HG02970 (cell line): ENCODE measurements at regions not wholly inside any gene's neighbourhood (a gene's known extent, or its start where the extent isn't known, plus 50 kb on each side); places are given as distances from the start of the nearest gene placed in this dataset.
"Not testable (repeated sequence)": the region's sequence is repeated elsewhere in the genome, so short reads cannot be mapped to it uniquely, and the experiment has no call there.

ENCODE experiments used
- ATAC-seq: cut with Tn5 transposase; IDR thresholded peaks from one replicate; pipeline ENCODE4 v1.9.1; 2021; ENCODE audit warnings: mild to moderate bottlenecking, moderate library complexity, moderate number of reproducible peaks; ENCODE audit not compliant: unreplicated experiment, low FRiP score

GRCh38 chr7:79598351-79598750, 144.9 kb upstream of the MAGI2 start:
- no peak for ATAC-seq

DNA sequence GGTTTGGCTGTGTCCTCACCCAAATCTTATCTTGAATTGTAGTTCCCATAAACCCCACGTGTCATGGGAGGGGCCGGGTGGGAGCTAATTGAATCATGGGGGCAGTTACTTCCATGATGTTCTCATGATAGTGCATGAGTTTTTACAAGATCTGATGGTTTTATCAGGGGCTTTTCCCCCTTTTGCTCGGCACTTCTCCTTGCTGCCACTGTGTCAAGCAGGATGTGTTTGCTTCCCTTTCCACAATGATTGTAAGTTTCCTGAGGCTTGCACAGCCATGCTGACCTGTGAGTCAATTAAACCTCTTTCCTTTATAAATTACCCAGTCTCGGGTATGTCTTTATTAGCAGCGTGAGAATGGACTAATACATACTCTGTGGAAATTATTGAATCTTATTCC, 141.2 kb upstream of the MAGI2 start:
- not testable (repeated sequence) for ATAC-seq

DNA sequence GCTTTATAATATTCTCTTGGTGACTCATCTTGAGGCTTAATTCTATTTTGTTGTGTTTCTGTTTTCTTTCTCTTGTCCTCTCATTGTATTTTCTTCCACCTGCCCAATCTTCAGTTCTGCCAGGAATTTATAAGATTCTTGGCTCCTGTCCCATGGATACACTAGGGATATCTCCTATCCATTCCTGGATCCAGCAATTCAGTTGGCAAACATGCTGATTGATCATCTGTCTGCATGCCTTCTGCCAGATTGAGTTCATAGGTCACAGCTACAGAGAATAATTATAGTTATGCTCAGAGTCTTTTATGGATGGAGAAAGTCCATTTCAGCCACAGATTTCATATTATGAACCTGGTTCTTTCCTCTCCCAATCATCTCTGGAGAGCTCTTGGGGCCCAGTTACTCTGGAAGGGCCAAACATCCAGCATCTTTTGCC, 140.4 kb upstream of the MAGI2 start:
- ATAC-seq, result no peak

GRCh38 chr7:79590916-79591623, 137.6 kb upstream of the MAGI2 start:
- no peak for ATAC-seq

- no peak for ATAC-seq
These were observed 136.9 kb upstream of the MAGI2 start for GRCh38 chr7:79590391-79590790.

GRCh38 chr7:79570903-79571302, 117.4 kb upstream of the MAGI2 start:
- no peak for ATAC-seq

GRCh38 chr7:79563821-79564522, 110.5 kb upstream of the MAGI2 start:
- no peak for ATAC-seq

DNA sequence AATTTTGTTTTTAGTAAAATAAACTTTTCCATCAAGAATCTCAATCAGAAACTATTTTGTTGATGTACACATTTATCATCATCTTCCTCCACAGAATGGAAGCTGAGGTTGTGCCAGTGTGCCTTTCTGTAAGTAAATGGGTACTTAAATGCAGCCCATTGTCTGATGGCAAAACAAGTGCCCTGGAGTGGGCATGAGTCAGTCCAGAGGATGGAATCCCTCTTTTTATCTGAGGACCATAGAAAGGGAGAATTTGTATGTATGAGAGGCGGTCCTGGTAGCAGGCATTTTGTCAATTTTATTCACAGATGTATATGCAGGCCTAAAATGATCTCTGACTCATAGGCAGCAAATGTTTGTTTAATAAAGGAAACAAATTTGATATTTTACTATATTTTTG, 102.1 kb upstream of the MAGI2 start:
- no peak for ATAC-seq

GRCh38 chr7:79553811-79554555, 100.5 kb upstream of the MAGI2 start:
- no peak for ATAC-seq

DNA sequence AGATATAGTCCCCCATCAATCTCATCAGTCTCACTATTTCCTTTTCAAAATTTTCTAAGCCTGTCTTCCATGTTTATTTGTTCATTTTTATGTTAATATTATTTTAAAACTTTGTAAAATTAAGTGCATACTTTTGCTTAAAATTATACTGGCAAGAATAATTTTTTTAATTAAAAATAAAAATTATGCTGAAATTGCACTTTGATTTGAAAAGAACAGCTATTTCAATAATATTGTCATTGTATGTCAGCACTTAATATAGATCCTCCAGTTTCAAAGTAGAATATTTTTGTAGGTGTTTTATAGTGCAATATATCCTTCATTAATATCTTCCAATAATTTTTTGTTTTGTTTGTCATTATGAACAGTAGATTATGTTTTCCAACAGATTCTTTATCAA, 99.0 kb upstream of the MAGI2 start:
- ATAC-seq, result no peak

GRCh38 chr7:79548727-79549126, 95.3 kb upstream of the MAGI2 start:
- no peak for ATAC-seq

GRCh38 chr7:79547132-79547531, 93.7 kb upstream of the MAGI2 start:
- no peak for ATAC-seq

DNA sequence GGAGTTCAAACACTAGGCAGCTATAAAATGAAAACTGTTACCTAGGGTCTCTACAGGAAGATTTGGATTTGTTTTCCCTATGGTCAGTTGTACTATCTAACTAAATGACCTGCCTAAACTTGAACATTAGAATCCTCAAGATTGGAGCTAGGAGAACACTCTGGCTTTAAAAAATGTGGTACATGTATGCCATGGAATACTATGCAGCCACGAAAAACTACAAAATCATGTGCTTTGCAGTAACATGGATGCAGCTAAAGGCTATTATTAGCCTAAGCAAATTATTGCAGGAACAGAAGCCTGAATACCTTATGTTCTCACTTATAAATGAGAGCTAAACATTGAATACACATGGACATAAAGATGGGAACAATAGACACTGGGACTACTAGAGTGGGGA, 87.1 kb upstream of the MAGI2 start:
- ATAC-seq, result no peak

- no peak for ATAC-seq
These were observed 80.7 kb upstream of the MAGI2 start for GRCh38 chr7:79534128-79534527.

DNA sequence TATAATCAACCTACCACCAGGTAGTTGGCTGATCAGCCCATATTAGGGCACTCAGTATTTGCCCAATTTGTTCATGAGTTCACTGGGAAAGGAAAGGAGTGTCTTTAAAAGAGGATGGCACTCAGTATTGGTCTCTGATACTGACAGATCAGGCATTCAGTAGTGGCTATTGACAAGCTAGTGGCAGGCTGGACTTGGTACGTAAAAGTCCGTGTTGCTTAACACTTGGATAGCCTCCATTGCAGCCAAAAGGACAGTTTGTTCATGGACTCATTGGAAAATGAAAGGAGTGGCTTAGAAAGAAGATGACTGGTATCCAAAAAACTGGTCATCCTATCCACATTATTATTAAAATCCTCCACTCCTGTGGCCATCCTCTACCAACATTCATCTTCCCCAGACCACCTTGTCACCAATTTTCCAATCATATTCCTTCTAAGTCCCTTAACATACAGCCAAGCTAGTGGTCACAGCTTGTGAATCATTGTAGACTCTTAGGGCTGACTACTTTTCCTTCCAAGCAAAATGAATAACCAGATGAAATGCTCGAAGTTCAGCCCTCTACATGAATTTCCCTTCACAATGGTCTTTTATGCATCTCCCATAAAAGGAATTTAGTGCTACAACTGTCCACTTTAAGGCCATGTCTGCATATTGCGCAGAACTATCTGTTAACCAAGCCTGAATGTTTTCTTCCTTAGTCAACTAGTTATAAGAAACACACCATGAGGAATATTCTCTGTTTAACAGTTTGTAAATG, 78.6 kb upstream of the MAGI2 start:
- ATAC-seq, result no peak

DNA sequence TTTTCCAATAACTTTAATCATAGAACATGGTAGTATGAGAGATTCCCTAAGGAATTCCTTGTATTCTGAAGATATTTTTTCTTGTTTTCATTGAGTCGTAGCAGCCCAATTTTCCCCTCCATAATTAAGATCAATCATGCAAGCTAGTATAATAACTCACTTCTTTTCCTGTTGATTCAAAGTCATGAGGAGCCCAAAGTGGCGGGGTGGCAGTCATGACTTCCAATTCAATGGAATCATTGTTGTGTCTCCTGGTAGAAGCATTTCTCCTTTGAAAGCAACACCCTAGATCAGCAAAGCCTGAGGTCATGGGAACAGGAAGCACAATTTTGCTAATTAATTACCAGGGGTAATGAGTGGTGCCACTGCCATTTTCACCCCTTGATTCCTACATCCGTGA, 77.6 kb upstream of the MAGI2 start:
- no peak for ATAC-seq

GRCh38 chr7:79529881-79530235, 76.4 kb upstream of the MAGI2 start:
- ATAC-seq, result no peak

DNA sequence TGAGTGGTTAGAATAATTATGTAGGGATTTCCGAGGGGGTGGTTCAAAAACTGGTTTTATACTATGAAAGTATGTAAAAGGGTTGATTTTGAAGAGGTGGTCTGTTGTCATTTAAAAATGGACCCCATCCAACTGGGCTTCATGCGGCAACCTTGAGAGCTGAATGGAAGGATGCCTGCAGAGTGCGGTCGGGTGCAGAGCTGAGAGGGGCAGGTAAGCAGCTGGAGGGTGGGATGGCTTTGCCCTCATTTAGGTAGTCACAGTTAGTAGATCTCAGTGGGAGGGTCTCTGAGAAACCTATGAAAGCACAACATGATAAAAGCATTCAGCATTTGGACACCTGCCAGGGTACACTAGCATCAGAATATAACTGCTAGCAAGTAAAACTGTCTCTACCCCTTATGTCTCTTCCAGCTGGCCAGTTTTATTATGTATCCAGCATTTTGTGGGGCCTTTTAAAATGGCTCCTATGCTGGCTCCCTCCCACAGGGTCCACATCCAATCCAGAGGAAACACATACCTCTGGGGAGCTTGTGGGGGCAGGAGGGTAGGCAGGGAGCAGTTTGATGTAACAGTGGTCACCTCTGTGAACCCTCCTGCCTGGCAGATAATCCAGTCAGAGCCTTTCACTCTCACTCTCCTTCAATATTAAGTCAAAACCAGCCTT, 75.9 kb upstream of the MAGI2 start:
- no peak for ATAC-seq

GRCh38 chr7:79528421-79528820, 75.0 kb upstream of the MAGI2 start:
- no peak for ATAC-seq

GRCh38 chr7:79524048-79524447, 70.6 kb upstream of the MAGI2 start:
- ATAC-seq, result no peak
